ENCODE measurements at regions not wholly inside any gene's neighbourhood (a gene's known extent, or its start where the extent isn't known, plus 50 kb on each side); places are given as distances from the start of the nearest gene placed in this dataset.
"Not testable (repeated sequence)": the region's sequence is repeated elsewhere in the genome, so short reads cannot be mapped to it uniquely, and the experiment has no call there.

- Histone ChIP-seq H4K8ac (ENCODE audit: low read depth in 2 of 2, low read length in 2 of 2) (no peak overlapping the region), H3K23ac (ENCODE audit: low read depth, low read length) (no peak overlapping the region), H4K20me1 (ENCODE audit: insufficient read depth, low read length) (no peaks in the 10 kb centered on the region), H3K4me2 (ENCODE audit: low read depth, low read length) (no peak overlapping the region), H3K27ac (ENCODE audit: insufficient read depth, low read length) (no peak overlapping the region), H2AFZ (replicated peaks; ENCODE audit: low read length, poor library complexity) (no peak overlapping the region), H4K91ac (ENCODE audit: insufficient read depth, low read depth, low read length) (no peak overlapping the region), H2BK20ac (ENCODE audit: low read depth, low read length) (no peak overlapping the region), H4K5ac (ENCODE audit: low read depth, low read length) (no peak overlapping the region), H2BK120ac (ENCODE audit: low read depth, low read length) (no peak overlapping the region), H2AK9ac (replicated peaks; ENCODE audit: low read depth, low read length, poor library complexity) (no peak overlapping the region), H3K9me3 (ENCODE audit: control insufficient read depth, insufficient read depth, low read length) (peaks cover 2% of the 10 kb centered on the region; the same call in 1 of the 2 replicates), H3K4me1 (ENCODE audit: control insufficient read depth, insufficient read depth, low read length) (no peaks in the 10 kb centered on the region), H3K9ac (ENCODE audit: low read depth, low read length) (no peak overlapping the region), H3K27me3 (ENCODE audit: control insufficient read depth, insufficient read depth, low read length) (no peaks in the 10 kb centered on the region), H3K9me1 (ENCODE audit: insufficient read depth, low read length) (no peaks in the 10 kb centered on the region), H3K14ac (replicated peaks; ENCODE audit: low read depth, low read length) (no peak overlapping the region), H3K79me1 (ENCODE audit: low read depth in 1 of 2, low read length in 2 of 2) (no peaks in the 10 kb centered on the region), H2BK5ac (ENCODE audit: low read depth, low read length, poor library complexity, severe bottlenecking) (no peak overlapping the region), H3K56ac (ENCODE audit: extremely low read depth, insufficient read depth, low read length) (no peak overlapping the region), H2BK15ac (ENCODE audit: low read depth, low read length) (no peak overlapping the region), H3K18ac (ENCODE audit: low read depth, low read length) (no peak overlapping the region), H3K4me3 (ENCODE audit: insufficient read depth, low read depth, low read length) (no peak overlapping the region), H3K4ac (ENCODE audit: low read depth, low read length) (no peak overlapping the region), H2AK5ac (ENCODE audit: low read depth, low read length) (no peak overlapping the region), H3K36me3 (ENCODE audit: control insufficient read depth, insufficient read depth, low read length) (no peaks in the 10 kb centered on the region)
- TF ChIP-seq FOS (IDR thresholded peaks at IDR 0.05; ENCODE audit: low read depth, low read length) (no peak), RAD21 (IDR thresholded peaks at IDR 0.05; ENCODE audit: low read length) (no peak), POLR2A (IDR thresholded peaks at IDR 0.05; ENCODE audit: low read depth, low read length) (no peak), MXI1 (IDR thresholded peaks at IDR 0.05; ENCODE audit: borderline replicate concordance, low read depth, low read length) (no peak), RCOR1 (IDR thresholded peaks at IDR 0.05; ENCODE audit: insufficient replicate concordance, low read length) (no peak), MAFK (IDR thresholded peaks at IDR 0.05; ENCODE audit: low read depth, low read length) (no peak), CEBPB (IDR thresholded peaks at IDR 0.05; ENCODE audit: low read depth, low read length) (no peak), NFE2L2 (IDR thresholded peaks at IDR 0.05; ENCODE audit: low read depth, low read length) (no peak)
- dilution Hi-C loops (cut with HindIII; ENCODE audit: low sequenced_read_pairs, unreplicated experiment): no loop called here
- no peak for DNase-seq
- intact Hi-C loops (cut with micrococcal nuclease): no loop called here
- no TSS peak for BruUV-seq (replicated peaks)
- ChIA-PET CTCF (no interaction called here), POLR2A (ENCODE audit: unreplicated experiment) (no interaction called here)
- in situ Hi-C loops (cut with MboI; ENCODE audit: low sequenced_read_pairs): no loop called here
- WGBS, 2 experiments (ENCODE audit: extremely low coverage in 2 of 2, insufficient read length in 1 of 2): 60% methylated on average over 1 of the region's 4 CpGs; no CpG with 5 or more reads in 1 of the 2 experiments
- ATAC-seq (ENCODE audit: low read depth): no peak
These were observed 322.4 kb upstream of the CCNG1 start for GRCh38 chr5:163115011-163115410.

DNA sequence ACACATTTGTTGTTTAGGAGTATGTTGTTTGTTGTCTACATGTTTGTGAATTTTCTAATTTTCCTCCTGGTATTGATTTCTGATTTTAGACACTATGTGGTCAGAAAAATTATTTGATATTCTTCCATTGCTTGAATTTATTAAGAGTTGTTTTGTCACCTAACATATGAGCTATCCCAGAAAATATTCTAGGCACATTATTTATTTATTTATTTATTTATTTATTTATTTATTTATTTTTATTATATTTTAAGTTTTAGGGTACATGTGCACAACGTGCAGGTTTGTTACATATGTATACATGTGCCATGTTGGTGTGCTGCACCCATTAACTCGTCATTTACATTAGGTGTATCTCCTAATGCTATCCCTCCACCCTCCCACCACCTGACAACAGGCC lies 320.8 kb upstream of the CCNG1 start:
- BruUV-seq (replicated peaks); H2BK5ac ChIP-seq (ENCODE audit: low read depth, low read length, poor library complexity, severe bottlenecking); H3K4me3 ChIP-seq (ENCODE audit: insufficient read depth, low read depth, low read length); H2AFZ ChIP-seq (replicated peaks; ENCODE audit: low read length, poor library complexity); POLR2A ChIA-PET (ENCODE audit: unreplicated experiment); H3K23ac ChIP-seq (ENCODE audit: low read depth, low read length); CTCF ChIA-PET; H3K9ac ChIP-seq (ENCODE audit: low read depth, low read length); H2BK120ac ChIP-seq (ENCODE audit: low read depth, low read length); H3K14ac ChIP-seq (replicated peaks; ENCODE audit: low read depth, low read length); H3K4ac ChIP-seq (ENCODE audit: low read depth, low read length); H3K79me1 ChIP-seq (ENCODE audit: low read depth in 1 of 2, low read length in 2 of 2); H3K36me3 ChIP-seq (ENCODE audit: control insufficient read depth, insufficient read depth, low read length); H4K91ac ChIP-seq (ENCODE audit: insufficient read depth, low read depth, low read length); H3K4me2 ChIP-seq (ENCODE audit: low read depth, low read length); H3K9me1 ChIP-seq (ENCODE audit: insufficient read depth, low read length); H3K18ac ChIP-seq (ENCODE audit: low read depth, low read length); H3K56ac ChIP-seq (ENCODE audit: extremely low read depth, insufficient read depth, low read length); H4K5ac ChIP-seq (ENCODE audit: low read depth, low read length); ATAC-seq (ENCODE audit: low read depth); in situ Hi-C loops (cut with MboI; ENCODE audit: low sequenced_read_pairs); H3K9me3 ChIP-seq (ENCODE audit: control insufficient read depth, insufficient read depth, low read length); H2BK20ac ChIP-seq (ENCODE audit: low read depth, low read length); H4K20me1 ChIP-seq (ENCODE audit: insufficient read depth, low read length); H3K27me3 ChIP-seq (ENCODE audit: control insufficient read depth, insufficient read depth, low read length); H2AK5ac ChIP-seq (ENCODE audit: low read depth, low read length); intact Hi-C loops (cut with micrococcal nuclease); H2AK9ac ChIP-seq (replicated peaks; ENCODE audit: low read depth, low read length, poor library complexity); dilution Hi-C loops (cut with HindIII; ENCODE audit: low sequenced_read_pairs, unreplicated experiment); H3K4me1 ChIP-seq (ENCODE audit: control insufficient read depth, insufficient read depth, low read length); DNase-seq; H2BK15ac ChIP-seq (ENCODE audit: low read depth, low read length); H3K27ac ChIP-seq (ENCODE audit: insufficient read depth, low read length); H4K8ac ChIP-seq (ENCODE audit: low read depth in 2 of 2, low read length in 2 of 2): not testable (repeated sequence)
- WGBS, 2 experiments (ENCODE audit: extremely low coverage in 2 of 2, insufficient read length in 1 of 2): no CpG with 5 or more reads among the region's 2 CpGs

All from IMR-90 (cell line).